ENCODE measurements at regions not wholly inside any gene's neighbourhood (a gene's known extent, or its start where the extent isn't known, plus 50 kb on each side); places are given as distances from the start of the nearest gene placed in this dataset.

DNA sequence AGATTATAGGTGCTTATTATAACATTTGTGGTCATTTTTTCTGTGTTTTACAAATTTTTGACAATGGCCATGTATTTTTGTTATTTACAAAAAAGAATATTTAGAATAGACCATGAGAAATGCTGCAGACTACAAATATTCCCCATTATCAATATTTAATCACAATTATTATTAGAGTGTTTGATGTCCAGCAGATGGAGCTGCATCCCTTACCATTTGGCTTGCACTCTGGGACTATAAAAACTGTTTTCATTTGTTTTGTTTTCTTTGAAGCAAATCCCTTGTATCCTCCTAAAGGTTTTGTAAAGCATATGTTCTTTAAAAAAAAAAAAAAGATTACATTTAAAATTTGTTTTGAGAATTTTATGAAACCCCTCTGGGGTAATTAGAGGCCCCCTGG is 85.6 kb upstream of the CXorf66 start:
- ChIA-PET POLR2A (no interaction called here), CTCF (interaction anchor here (0.6 kb wide), 1 partner anchor 615 kb away, joined by 3 read pairs; no protein-coding TSS in a partner anchor)
- no peak overlapping the region for H2AFZ ChIP-seq (ENCODE audit: low read depth)
- no peaks in the 10 kb centered on the region for H3K9me3 ChIP-seq
- no peak overlapping the region for H3K4me2 ChIP-seq
- H3K9ac ChIP-seq: no peak overlapping the region
- H4K20me1 ChIP-seq (ENCODE audit: insufficient read depth): no peaks in the 10 kb centered on the region
- no peaks in the 10 kb centered on the region for H3F3A ChIP-seq (replicated peaks; ENCODE audit: insufficient read depth)
- H3K4me1 ChIP-seq (ENCODE audit: control insufficient read depth in 1 of 2, insufficient read depth in 2 of 2, low read depth in 1 of 2, low read length in 1 of 2): no peaks in the 10 kb centered on the region
- H3K79me2 ChIP-seq (ENCODE audit: insufficient read depth): no peaks in the 10 kb centered on the region
- TF ChIP-seq FOXM1 (IDR thresholded peaks at IDR 0.05; ENCODE audit: low read depth) (no peak), RXRA (IDR thresholded peaks at IDR 0.05; ENCODE audit: borderline replicate concordance, low read depth) (no peak), RAD21 (IDR thresholded peaks at IDR 0.05; ENCODE audit: low read length) (peak; percentile 27), CHD2 (IDR thresholded peaks at IDR 0.05; ENCODE audit: low read length, partially characterized antibody) (no peak), SIN3A (IDR thresholded peaks at IDR 0.05; ENCODE audit: borderline replicate concordance, low read depth, low read length) (no peak)
- TF ChIP-seq, protein P1, sequence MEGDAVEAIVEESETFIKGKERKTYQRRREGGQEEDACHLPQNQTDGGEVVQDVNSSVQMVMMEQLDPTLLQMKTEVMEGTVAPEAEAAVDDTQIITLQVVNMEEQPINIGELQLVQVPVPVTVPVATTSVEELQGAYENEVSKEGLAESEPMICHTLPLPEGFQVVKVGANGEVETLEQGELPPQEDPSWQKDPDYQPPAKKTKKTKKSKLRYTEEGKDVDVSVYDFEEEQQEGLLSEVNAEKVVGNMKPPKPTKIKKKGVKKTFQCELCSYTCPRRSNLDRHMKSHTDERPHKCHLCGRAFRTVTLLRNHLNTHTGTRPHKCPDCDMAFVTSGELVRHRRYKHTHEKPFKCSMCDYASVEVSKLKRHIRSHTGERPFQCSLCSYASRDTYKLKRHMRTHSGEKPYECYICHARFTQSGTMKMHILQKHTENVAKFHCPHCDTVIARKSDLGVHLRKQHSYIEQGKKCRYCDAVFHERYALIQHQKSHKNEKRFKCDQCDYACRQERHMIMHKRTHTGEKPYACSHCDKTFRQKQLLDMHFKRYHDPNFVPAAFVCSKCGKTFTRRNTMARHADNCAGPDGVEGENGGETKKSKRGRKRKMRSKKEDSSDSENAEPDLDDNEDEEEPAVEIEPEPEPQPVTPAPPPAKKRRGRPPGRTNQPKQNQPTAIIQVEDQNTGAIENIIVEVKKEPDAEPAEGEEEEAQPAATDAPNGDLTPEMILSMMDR (IDR thresholded peaks at IDR 0.05): peak; percentile 60
- H3K4me3 ChIP-seq (ENCODE audit: low read depth in 2 of 2, low read length in 1 of 2): no peak overlapping the region
- H3K9me2 ChIP-seq: no peaks in the 10 kb centered on the region
- no peak overlapping the region for H3K27ac ChIP-seq (ENCODE audit: low read depth in 2 of 2, low read length in 1 of 2)
- no peaks in the 10 kb centered on the region for H3K36me3 ChIP-seq (replicated peaks in 1 of 2; ENCODE audit: control insufficient read depth in 1 of 2, insufficient read depth in 2 of 2, low read length in 1 of 2)
- no peak for DNase-seq
- H3K27me3 ChIP-seq (ENCODE audit: insufficient read depth): peaks cover 7% of the 10 kb centered on the region; the same call in 1 of the 2 replicates

DNA sequence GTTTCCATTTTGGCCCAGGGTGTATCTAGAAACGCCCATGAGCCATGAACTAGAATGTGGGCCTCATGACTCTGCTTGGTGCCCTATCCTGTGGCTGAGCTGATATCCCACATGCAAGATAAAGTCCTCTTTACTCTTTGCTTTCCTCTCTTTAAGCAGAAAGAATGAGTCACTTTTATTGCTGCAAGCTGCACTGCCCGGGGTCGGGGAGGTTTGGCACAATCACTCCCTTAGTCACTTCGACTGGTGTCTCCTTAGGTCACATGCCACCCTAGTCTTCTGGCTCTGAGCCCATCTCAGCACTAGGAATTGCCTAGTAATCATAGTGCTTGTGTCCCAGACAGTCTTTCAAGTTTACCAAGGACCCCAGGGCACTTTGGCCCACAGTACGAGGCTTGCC is 75.1 kb upstream of the CXorf66 start:
- H3K4me2 ChIP-seq: no peak overlapping the region
- no peaks in the 10 kb centered on the region for H3F3A ChIP-seq (replicated peaks; ENCODE audit: insufficient read depth)
- H3K9me2 ChIP-seq: no peaks in the 10 kb centered on the region
- no peaks in the 10 kb centered on the region for H3K36me3 ChIP-seq (replicated peaks in 1 of 2; ENCODE audit: control insufficient read depth in 1 of 2, insufficient read depth in 2 of 2, low read length in 1 of 2)
- no peaks in the 10 kb centered on the region for H3K27me3 ChIP-seq (ENCODE audit: insufficient read depth)
- no peak overlapping the region for H2AFZ ChIP-seq (ENCODE audit: low read depth)
- H3K4me3 ChIP-seq (ENCODE audit: low read depth in 2 of 2, low read length in 1 of 2): no peak overlapping the region
- DNase-seq: no peak
- H3K4me1 ChIP-seq (ENCODE audit: control insufficient read depth in 1 of 2, insufficient read depth in 2 of 2, low read depth in 1 of 2, low read length in 1 of 2): no peaks in the 10 kb centered on the region
- 2% methylated on average over 4 of the region's 5 CpGs for WGBS (ENCODE audit: low lambda C conversion rate)
- no peak overlapping the region for H3K27ac ChIP-seq (ENCODE audit: low read depth in 2 of 2, low read length in 1 of 2)
- no peaks in the 10 kb centered on the region for H3K9me3 ChIP-seq
- H3K79me2 ChIP-seq (ENCODE audit: insufficient read depth): no peaks in the 10 kb centered on the region
- H4K20me1 ChIP-seq (ENCODE audit: insufficient read depth): no peaks in the 10 kb centered on the region
- H3K9ac ChIP-seq: no peak overlapping the region
- POLR2A ChIA-PET: no interaction called here
- TF ChIP-seq JUND (IDR thresholded peaks at IDR 0.05) (no peak), EZH2phosphoT487 (IDR thresholded peaks at IDR 0.05; ENCODE audit: borderline replicate concordance, low read depth) (no peak), POLR2AphosphoS5 (IDR thresholded peaks at IDR 0.05; ENCODE audit: low read depth, low read length) (no peak), NFIC (IDR thresholded peaks at IDR 0.05; ENCODE audit: borderline replicate concordance) (no peak), YY1 (IDR thresholded peaks at IDR 0.05; ENCODE audit: low read depth) (no peak), RAD21 (IDR thresholded peaks at IDR 0.05; ENCODE audit: low read length) (no peak), FOXM1 (IDR thresholded peaks at IDR 0.05; ENCODE audit: low read depth) (no peak), FOSL2 (IDR thresholded peaks at IDR 0.05; ENCODE audit: borderline replicate concordance, low read depth) (no peak), CHD2 (IDR thresholded peaks at IDR 0.05; ENCODE audit: low read length, partially characterized antibody) (no peak)
- TF ChIP-seq, protein P2, sequence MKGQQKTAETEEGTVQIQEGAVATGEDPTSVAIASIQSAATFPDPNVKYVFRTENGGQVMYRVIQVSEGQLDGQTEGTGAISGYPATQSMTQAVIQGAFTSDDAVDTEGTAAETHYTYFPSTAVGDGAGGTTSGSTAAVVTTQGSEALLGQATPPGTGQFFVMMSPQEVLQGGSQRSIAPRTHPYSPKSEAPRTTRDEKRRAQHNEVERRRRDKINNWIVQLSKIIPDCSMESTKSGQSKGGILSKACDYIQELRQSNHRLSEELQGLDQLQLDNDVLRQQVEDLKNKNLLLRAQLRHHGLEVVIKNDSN (IDR thresholded peaks at IDR 0.05; ENCODE audit: borderline replicate concordance, low read depth): no peak
- TF ChIP-seq, protein P3, sequence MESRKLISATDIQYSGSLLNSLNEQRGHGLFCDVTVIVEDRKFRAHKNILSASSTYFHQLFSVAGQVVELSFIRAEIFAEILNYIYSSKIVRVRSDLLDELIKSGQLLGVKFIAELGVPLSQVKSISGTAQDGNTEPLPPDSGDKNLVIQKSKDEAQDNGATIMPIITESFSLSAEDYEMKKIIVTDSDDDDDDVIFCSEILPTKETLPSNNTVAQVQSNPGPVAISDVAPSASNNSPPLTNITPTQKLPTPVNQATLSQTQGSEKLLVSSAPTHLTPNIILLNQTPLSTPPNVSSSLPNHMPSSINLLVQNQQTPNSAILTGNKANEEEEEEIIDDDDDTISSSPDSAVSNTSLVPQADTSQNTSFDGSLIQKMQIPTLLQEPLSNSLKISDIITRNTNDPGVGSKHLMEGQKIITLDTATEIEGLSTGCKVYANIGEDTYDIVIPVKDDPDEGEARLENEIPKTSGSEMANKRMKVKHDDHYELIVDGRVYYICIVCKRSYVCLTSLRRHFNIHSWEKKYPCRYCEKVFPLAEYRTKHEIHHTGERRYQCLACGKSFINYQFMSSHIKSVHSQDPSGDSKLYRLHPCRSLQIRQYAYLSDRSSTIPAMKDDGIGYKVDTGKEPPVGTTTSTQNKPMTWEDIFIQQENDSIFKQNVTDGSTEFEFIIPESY (IDR thresholded peaks at IDR 0.05; ENCODE audit: borderline replicate concordance, low read depth): no peak
- TF ChIP-seq, protein P4, sequence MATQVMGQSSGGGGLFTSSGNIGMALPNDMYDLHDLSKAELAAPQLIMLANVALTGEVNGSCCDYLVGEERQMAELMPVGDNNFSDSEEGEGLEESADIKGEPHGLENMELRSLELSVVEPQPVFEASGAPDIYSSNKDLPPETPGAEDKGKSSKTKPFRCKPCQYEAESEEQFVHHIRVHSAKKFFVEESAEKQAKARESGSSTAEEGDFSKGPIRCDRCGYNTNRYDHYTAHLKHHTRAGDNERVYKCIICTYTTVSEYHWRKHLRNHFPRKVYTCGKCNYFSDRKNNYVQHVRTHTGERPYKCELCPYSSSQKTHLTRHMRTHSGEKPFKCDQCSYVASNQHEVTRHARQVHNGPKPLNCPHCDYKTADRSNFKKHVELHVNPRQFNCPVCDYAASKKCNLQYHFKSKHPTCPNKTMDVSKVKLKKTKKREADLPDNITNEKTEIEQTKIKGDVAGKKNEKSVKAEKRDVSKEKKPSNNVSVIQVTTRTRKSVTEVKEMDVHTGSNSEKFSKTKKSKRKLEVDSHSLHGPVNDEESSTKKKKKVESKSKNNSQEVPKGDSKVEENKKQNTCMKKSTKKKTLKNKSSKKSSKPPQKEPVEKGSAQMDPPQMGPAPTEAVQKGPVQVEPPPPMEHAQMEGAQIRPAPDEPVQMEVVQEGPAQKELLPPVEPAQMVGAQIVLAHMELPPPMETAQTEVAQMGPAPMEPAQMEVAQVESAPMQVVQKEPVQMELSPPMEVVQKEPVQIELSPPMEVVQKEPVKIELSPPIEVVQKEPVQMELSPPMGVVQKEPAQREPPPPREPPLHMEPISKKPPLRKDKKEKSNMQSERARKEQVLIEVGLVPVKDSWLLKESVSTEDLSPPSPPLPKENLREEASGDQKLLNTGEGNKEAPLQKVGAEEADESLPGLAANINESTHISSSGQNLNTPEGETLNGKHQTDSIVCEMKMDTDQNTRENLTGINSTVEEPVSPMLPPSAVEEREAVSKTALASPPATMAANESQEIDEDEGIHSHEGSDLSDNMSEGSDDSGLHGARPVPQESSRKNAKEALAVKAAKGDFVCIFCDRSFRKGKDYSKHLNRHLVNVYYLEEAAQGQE (IDR thresholded peaks at IDR 0.05; ENCODE audit: low read depth, low read length): no peak
- TF ChIP-seq, protein P5, sequence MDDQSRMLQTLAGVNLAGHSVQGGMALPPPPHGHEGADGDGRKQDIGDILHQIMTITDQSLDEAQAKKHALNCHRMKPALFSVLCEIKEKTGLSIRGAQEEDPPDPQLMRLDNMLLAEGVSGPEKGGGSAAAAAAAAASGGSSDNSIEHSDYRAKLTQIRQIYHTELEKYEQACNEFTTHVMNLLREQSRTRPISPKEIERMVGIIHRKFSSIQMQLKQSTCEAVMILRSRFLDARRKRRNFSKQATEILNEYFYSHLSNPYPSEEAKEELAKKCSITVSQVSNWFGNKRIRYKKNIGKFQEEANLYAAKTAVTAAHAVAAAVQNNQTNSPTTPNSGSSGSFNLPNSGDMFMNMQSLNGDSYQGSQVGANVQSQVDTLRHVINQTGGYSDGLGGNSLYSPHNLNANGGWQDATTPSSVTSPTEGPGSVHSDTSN (IDR thresholded peaks at IDR 0.05): no peak
- CTCF ChIA-PET: no interaction called here

All from SK-N-SH (cell line).